SK-N-SH treated with all-trans-retinoic acid at 6 μM for 48 hours (cell line): ENCODE measurements at regions not wholly inside any gene's neighbourhood (a gene's known extent, or its start where the extent isn't known, plus 50 kb on each side); places are given as distances from the start of the nearest gene placed in this dataset.

Experiments used
- ATAC-seq: fragments of 200-7000 bp; cut with Tn5 transposase; 3 replicates; pipeline ENCODE4 v1.9.1; 2020; ENCODE audit warnings: mild to moderate bottlenecking, moderate library complexity
- ARNTL ChIP-seq: fragments of 450-650 bp; formaldehyde crosslinking; IDR thresholded peaks from 2 replicates; pipeline ENCODE4 v1.5.0; 2020; ENCODE audit warnings: low read depth, mild to moderate bottlenecking, moderate library complexity, borderline replicate concordance
- BACH2 ChIP-seq: fragments of 250-450 bp; sonication (Bioruptor Pico); IDR thresholded peaks from 2 replicates; pipeline ENCODE4 v1.9.0; 2021; ENCODE audit warnings: mild to moderate bottlenecking, borderline replicate concordance
- CSDC2 ChIP-seq: fragments of 250-450 bp; sonication (Bioruptor Pico); IDR thresholded peaks from 2 replicates; pipeline ENCODE4 v1.5.0; 2020; ENCODE audit warnings: mild to moderate bottlenecking, moderate library complexity
- ESRRG ChIP-seq: fragments of 250-450 bp; sonication (Bioruptor Pico); IDR thresholded peaks from 2 replicates; pipeline ENCODE4 v1.6.1; 2021; ENCODE audit warnings: mild to moderate bottlenecking
- GLIS3 ChIP-seq: fragments of 250-450 bp; sonication (Bioruptor Pico); IDR thresholded peaks from 2 replicates; pipeline ENCODE4 v1.5.0; 2020; ENCODE audit warnings: mild to moderate bottlenecking, moderate library complexity
- ISL1 ChIP-seq: fragments of 250-450 bp; sonication (Bioruptor Pico); IDR thresholded peaks from 2 replicates; pipeline ENCODE4 v2.1.2; 2022; ENCODE audit warnings: mild to moderate bottlenecking, moderate library complexity
- OSR1 ChIP-seq: fragments of 250-450 bp; sonication (Bioruptor Pico); IDR thresholded peaks from 2 replicates; pipeline ENCODE4 v1.8.0; 2022; ENCODE audit warnings: moderate library complexity, mild to moderate bottlenecking, inconsistent platforms
- PPARA ChIP-seq: fragments of 250-450 bp; sonication (Bioruptor Pico); IDR thresholded peaks from 2 replicates; pipeline ENCODE4 v1.5.0; 2020; ENCODE audit warnings: mild to moderate bottlenecking, borderline replicate concordance
- RARB ChIP-seq: fragments of 250-450 bp; sonication (Bioruptor Pico); IDR thresholded peaks from 2 replicates; pipeline ENCODE4 v1.8.0; 2021; ENCODE audit warnings: mild to moderate bottlenecking, moderate library complexity
- SNAI2 ChIP-seq: fragments of 250-450 bp; sonication (Bioruptor Pico); IDR thresholded peaks from 2 replicates; pipeline ENCODE4 v1.5.0; 2020; ENCODE audit warnings: mild to moderate bottlenecking, moderate library complexity
- TCF4 ChIP-seq: fragments of 250-450 bp; sonication (Bioruptor Pico); IDR thresholded peaks from 2 replicates; pipeline ENCODE4 v1.8.0; 2021; ENCODE audit warnings: mild to moderate bottlenecking, moderate library complexity, borderline replicate concordance
- TOX ChIP-seq: fragments of 250-450 bp; sonication (Bioruptor Pico); IDR thresholded peaks from 2 replicates; pipeline ENCODE4 v1.8.0; 2021; ENCODE audit warnings: mild to moderate bottlenecking, moderate library complexity, borderline replicate concordance
- ZC3H10 ChIP-seq: fragments of 250-450 bp; sonication (Bioruptor Pico); IDR thresholded peaks from 2 replicates; pipeline ENCODE4 v1.5.1; 2021; ENCODE audit warnings: mild to moderate bottlenecking, moderate library complexity
- ZFP3 ChIP-seq: fragments of 250-450 bp; sonication (Bioruptor Pico); IDR thresholded peaks from 2 replicates; pipeline ENCODE4 v1.5.0; 2020; ENCODE audit warnings: mild to moderate bottlenecking, moderate library complexity
- ZFP30 ChIP-seq: fragments of 450-650 bp; formaldehyde crosslinking; IDR thresholded peaks from 2 replicates; pipeline ENCODE4 v1.5.0; 2022; ENCODE audit warnings: mild to moderate bottlenecking, moderate library complexity
- ZNF70 ChIP-seq: fragments of 450-650 bp; formaldehyde crosslinking; IDR thresholded peaks from 2 replicates; pipeline ENCODE4 v1.5.0; 2020; ENCODE audit warnings: mild to moderate bottlenecking, moderate library complexity
- ZNF8 ChIP-seq: fragments of 450-650 bp; formaldehyde crosslinking; IDR thresholded peaks from 2 replicates; pipeline ENCODE4 v1.5.0; 2020; ENCODE audit warnings: mild to moderate bottlenecking, moderate library complexity
- TF ChIP-seq, protein P1 (sequence below): fragments of 250-450 bp; sonication (Bioruptor Pico); IDR thresholded peaks from 2 replicates; pipeline ENCODE4 v1.8.0; 2021; ENCODE audit warnings: low read depth, mild to moderate bottlenecking, moderate library complexity, borderline replicate concordance
- TF ChIP-seq, protein P2 (sequence below): fragments of 250-450 bp; sonication (Bioruptor Pico); IDR thresholded peaks from 2 replicates; pipeline ENCODE4 v1.5.1; 2021; ENCODE audit warnings: mild to moderate bottlenecking, moderate library complexity
- TF ChIP-seq, protein P3 (sequence below): fragments of 250-450 bp; sonication (Bioruptor Pico); IDR thresholded peaks from 2 replicates; pipeline ENCODE4 v1.5.0; 2020; ENCODE audit warnings: mild to moderate bottlenecking, moderate library complexity

GRCh38 chr11:70494559-70495350 lies 96.4 kb downstream of the CTTN start:
- TF ChIP-seq OSR1 (CRISPR knock-in tag) (no peak), ZFP30 (CRISPR knock-in tag) (no peak), ARNTL (no peak), ZNF8 (CRISPR knock-in tag) (no peak), TOX (CRISPR knock-in tag) (no peak)
- TF ChIP-seq, all 23 proteins: peak for 0
- ATAC-seq: no peak

- no peak for ATAC-seq
- TF ChIP-seq, protein P1, sequence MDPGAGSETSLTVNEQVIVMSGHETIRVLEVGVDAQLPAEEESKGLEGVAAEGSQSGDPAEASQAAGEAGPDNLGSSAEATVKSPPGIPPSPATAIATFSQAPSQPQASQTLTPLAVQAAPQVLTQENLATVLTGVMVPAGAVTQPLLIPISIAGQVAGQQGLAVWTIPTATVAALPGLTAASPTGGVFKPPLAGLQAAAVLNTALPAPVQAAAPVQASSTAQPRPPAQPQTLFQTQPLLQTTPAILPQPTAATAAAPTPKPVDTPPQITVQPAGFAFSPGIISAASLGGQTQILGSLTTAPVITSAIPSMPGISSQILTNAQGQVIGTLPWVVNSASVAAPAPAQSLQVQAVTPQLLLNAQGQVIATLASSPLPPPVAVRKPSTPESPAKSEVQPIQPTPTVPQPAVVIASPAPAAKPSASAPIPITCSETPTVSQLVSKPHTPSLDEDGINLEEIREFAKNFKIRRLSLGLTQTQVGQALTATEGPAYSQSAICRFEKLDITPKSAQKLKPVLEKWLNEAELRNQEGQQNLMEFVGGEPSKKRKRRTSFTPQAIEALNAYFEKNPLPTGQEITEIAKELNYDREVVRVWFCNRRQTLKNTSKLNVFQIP (CRISPR knock-in tag): no peak
- TF ChIP-seq TCF4 (CRISPR knock-in tag): no peak
- TF ChIP-seq ESRRG (CRISPR knock-in tag): no peak
- no peak for TF ChIP-seq SNAI2 (CRISPR knock-in tag)
- no peak for TF ChIP-seq TOX (CRISPR knock-in tag)
- TF ChIP-seq PPARA: no peak
- TF ChIP-seq ZFP30 (CRISPR knock-in tag): no peak
These were observed 97.3 kb downstream of the CTTN start for GRCh38 chr11:70495351-70496310.

GRCh38 chr11:70496591-70497535 lies 98.5 kb downstream of the CTTN start:
- no peak for ATAC-seq
- TF ChIP-seq ZNF70 (no peak), ESRRG (CRISPR knock-in tag) (no peak), TCF4 (CRISPR knock-in tag) (no peak), ARNTL (no peak), SNAI2 (CRISPR knock-in tag) (no peak), BACH2 (CRISPR knock-in tag) (no peak), OSR1 (CRISPR knock-in tag) (no peak), GLIS3 (CRISPR knock-in tag) (no peak), PPARA (no peak), RARB (no peak), ZNF8 (CRISPR knock-in tag) (no peak), ISL1 (CRISPR knock-in tag) (no peak), CSDC2 (CRISPR knock-in tag) (no peak), ZFP3 (no peak), ZC3H10 (no peak)
- TF ChIP-seq, protein P1 (CRISPR knock-in tag): no peak
- TF ChIP-seq, protein P2, sequence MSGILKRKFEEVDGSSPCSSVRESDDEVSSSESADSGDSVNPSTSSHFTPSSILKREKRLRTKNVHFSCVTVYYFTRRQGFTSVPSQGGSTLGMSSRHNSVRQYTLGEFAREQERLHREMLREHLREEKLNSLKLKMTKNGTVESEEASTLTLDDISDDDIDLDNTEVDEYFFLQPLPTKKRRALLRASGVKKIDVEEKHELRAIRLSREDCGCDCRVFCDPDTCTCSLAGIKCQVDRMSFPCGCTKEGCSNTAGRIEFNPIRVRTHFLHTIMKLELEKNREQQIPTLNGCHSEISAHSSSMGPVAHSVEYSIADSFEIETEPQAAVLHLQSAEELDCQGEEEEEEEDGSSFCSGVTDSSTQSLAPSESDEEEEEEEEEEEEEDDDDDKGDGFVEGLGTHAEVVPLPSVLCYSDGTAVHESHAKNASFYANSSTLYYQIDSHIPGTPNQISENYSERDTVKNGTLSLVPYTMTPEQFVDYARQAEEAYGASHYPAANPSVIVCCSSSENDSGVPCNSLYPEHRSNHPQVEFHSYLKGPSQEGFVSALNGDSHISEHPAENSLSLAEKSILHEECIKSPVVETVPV: no peak
- TF ChIP-seq, protein P3, sequence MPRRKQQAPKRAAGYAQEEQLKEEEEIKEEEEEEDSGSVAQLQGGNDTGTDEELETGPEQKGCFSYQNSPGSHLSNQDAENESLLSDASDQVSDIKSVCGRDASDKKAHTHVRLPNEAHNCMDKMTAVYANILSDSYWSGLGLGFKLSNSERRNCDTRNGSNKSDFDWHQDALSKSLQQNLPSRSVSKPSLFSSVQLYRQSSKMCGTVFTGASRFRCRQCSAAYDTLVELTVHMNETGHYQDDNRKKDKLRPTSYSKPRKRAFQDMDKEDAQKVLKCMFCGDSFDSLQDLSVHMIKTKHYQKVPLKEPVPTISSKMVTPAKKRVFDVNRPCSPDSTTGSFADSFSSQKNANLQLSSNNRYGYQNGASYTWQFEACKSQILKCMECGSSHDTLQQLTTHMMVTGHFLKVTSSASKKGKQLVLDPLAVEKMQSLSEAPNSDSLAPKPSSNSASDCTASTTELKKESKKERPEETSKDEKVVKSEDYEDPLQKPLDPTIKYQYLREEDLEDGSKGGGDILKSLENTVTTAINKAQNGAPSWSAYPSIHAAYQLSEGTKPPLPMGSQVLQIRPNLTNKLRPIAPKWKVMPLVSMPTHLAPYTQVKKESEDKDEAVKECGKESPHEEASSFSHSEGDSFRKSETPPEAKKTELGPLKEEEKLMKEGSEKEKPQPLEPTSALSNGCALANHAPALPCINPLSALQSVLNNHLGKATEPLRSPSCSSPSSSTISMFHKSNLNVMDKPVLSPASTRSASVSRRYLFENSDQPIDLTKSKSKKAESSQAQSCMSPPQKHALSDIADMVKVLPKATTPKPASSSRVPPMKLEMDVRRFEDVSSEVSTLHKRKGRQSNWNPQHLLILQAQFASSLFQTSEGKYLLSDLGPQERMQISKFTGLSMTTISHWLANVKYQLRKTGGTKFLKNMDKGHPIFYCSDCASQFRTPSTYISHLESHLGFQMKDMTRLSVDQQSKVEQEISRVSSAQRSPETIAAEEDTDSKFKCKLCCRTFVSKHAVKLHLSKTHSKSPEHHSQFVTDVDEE (CRISPR knock-in tag): no peak
